LNCaP clone FGC (cell line): ENCODE measurements at regions not wholly inside any gene's neighbourhood (a gene's known extent, or its start where the extent isn't known, plus 50 kb on each side); places are given as distances from the start of the nearest gene placed in this dataset.

ENCODE experiments used
- DNase-seq: peaks from one replicate; pipeline ENCODE4 v3.0.0-alpha.2; 2011; ENCODE audit warnings: low read depth
- H3K4me3 ChIP-seq: 2 replicates; pipeline ENCODE4 v1.5.1; 2011; ENCODE audit warnings: mild to moderate bottlenecking, low read depth, low read length, control low read depth
- CTCF ChIP-seq: IDR thresholded peaks from 2 replicates; pipeline ENCODE4 v1.5.1; 2012; ENCODE audit warnings: mild to moderate bottlenecking; ENCODE audit not compliant: control insufficient read depth, insufficient read depth; ENCODE audit errors: extremely low read depth

DNA sequence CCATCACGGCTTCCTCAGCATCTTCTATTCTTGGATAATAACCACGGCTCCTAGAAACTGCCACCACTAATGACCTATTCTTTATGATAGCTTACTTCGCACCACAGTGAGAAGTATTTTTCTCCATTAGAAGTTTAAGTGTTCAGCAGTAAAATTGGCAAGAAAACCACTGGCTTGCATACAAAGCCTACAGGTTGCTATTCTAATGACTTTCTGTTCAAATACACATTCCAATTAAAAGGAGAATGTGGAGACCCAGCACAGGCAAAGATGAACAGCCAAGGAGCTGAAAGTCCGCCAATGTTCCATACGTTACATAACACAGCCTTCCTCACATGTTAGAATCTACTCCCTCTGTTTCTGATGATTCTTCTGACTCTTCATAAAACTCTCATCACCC is 875.0 kb upstream of the PRKX start:
- no peak for DNase-seq
- no peak overlapping the region for H3K4me3 ChIP-seq
- no peak for TF ChIP-seq CTCF

GRCh38 chrX:4588056-4588455 is 874.6 kb upstream of the PRKX start:
- DNase-seq, result no peak
- H3K4me3 ChIP-seq, result no peak overlapping the region
- no peak for TF ChIP-seq CTCF

DNA sequence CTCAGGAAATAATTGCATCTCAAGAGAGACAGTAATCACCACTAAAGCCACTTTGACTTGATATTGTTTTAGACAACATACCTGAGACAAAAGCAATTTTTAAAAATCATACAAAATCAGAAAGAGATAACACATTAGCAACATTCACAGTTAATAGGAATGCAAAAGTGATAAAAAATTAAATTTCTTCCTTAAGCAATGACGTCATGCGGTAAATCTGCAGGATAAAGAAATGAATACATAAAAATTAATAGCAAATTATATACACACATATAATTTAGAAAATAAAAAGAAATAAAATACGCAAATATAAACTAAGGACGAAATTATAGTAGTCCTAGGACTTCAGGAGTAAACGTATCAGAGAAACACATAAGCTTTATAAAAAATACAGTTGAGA is 866.5 kb upstream of the PRKX start:
- H3K4me3 ChIP-seq, result no peak overlapping the region
- DNase-seq, result no peak
- no peak for TF ChIP-seq CTCF

DNA sequence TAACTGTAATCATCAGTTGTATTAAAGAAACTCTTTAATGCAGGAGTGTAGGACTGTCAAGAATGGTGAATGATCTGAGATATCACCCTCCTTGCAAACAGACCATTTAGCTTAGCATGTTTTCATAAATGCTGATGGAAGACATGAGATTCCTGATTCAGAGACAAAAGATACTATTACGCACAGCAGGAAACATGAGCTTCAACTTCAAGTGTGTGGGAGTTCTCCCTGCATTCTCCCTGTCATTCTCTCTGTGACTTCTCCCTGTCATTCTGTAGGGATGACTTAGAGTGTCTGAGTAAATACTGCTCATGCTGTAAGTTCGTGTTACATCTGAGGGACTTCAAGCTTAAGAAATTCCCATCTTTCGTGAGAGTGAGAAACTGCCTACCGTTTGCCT is 866.0 kb upstream of the PRKX start:
- TF ChIP-seq CTCF, result no peak
- no peak overlapping the region for H3K4me3 ChIP-seq
- no peak for DNase-seq

GRCh38 chrX:4572691-4573090 is 859.2 kb upstream of the PRKX start:
- no peak for TF ChIP-seq CTCF
- H3K4me3 ChIP-seq, result no peak overlapping the region
- no peak for DNase-seq

GRCh38 chrX:4570151-4570550 is 856.7 kb upstream of the PRKX start:
- no peak for TF ChIP-seq CTCF
- DNase-seq, result no peak
- no peak overlapping the region for H3K4me3 ChIP-seq

- no peak for TF ChIP-seq CTCF
These were observed 846.7 kb upstream of the PRKX start for GRCh38 chrX:4560192-4560591.

More at GRCh38 chrX:4560192-4560591, 846.7 kb upstream of the PRKX start:
- DNase-seq, result no peak
- no peak overlapping the region for H3K4me3 ChIP-seq
